ENCODE measurements at regions not wholly inside any gene's neighbourhood (a gene's known extent, or its start where the extent isn't known, plus 50 kb on each side); places are given as distances from the start of the nearest gene placed in this dataset.
A peak's percentile ranks its signal among the peaks of the same experiment; 100 is the strongest.
"Not testable (repeated sequence)": the region's sequence is repeated elsewhere in the genome, so short reads cannot be mapped to it uniquely, and the experiment has no call there.

DNA sequence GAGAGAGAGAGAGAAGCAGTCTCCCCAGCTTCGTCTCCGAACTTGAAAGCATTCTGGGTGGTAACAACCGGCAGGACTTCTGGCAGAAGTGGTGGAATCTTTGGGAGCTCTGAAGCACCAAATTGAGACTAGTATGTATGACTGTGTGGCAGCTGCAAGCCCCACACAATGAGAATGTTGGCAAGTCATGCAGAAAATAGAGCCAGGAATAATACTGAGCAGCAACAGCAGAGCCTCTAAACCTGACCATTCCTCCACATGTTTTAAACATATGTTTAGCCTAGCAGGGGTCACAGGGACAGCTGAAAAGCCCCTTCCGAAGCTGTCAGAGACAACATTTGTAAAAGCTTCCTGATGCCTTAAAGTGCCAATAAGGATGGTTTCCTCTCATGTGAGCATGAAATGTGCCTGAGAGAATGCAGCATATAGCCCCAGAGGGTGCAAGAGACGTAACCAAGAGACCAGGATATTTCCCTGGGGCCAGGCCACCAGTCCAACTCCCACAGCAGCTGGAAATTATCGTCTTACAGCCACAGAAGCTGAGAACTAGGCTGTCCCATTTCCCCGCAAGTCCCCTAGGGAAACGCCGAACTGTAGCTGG, 178.6 kb upstream of the CCDC54 start:
- FAIRE-seq, result no peak
- no peak for DNase-seq (ENCODE audit: low spot score)

- FAIRE-seq (no peak), DNase-seq (ENCODE audit: low spot score) (no peak)
Measured at GRCh38 chr3:107201146-107201545, 176.1 kb upstream of the CCDC54 start.

- not testable (repeated sequence) for DNase-seq (ENCODE audit: low spot score); FAIRE-seq
Measured at GRCh38 chr3:107202885-107203284, 174.4 kb upstream of the CCDC54 start.

GRCh38 chr3:107204121-107204520, 173.1 kb upstream of the CCDC54 start:
- FAIRE-seq (no peak), DNase-seq (ENCODE audit: low spot score) (no peak)

DNA sequence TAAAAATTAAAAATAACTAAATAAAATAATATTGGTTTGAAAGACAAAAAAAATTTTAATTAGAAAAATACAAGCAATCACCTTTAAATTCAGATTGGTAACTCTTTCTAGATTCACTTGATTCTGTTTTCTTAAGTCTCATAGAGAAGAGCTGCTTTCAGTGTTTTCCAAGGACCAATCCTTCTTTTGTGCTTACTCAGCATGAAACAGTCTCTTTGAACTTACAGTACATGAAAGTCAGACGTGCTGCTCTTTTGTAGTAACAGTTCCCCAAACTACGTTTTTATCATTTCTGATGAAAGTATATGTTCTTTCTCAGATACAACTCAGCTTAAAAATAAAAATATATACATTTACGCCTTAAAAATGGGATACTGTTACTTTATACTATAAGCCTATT, 171.9 kb upstream of the CCDC54 start:
- FAIRE-seq, result no peak
- DNase-seq (ENCODE audit: low spot score), result no peak

DNA sequence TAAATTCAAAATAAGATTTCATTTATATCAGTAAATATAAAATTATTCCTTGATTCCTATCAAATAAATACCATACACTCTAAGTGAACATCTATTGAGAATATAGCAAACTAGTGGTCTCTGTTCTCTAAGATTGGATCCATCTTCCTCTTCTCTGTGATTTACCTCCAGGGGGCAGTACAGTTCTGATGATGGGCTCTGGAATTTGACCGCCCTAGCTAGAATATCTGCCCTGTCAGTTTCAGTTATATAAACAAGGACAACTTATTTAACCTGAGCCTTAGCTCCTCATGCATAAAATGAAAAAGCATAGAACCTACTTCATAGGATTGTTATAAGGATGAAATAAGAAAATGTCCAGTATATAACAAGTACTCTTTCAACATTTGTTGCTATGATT, 171.1 kb upstream of the CCDC54 start:
- DNase-seq (ENCODE audit: low spot score) (peak; percentile 27), FAIRE-seq (no peak)

- no peak for FAIRE-seq
Measured at GRCh38 chr3:107206945-107207344, 170.3 kb upstream of the CCDC54 start.

DNA sequence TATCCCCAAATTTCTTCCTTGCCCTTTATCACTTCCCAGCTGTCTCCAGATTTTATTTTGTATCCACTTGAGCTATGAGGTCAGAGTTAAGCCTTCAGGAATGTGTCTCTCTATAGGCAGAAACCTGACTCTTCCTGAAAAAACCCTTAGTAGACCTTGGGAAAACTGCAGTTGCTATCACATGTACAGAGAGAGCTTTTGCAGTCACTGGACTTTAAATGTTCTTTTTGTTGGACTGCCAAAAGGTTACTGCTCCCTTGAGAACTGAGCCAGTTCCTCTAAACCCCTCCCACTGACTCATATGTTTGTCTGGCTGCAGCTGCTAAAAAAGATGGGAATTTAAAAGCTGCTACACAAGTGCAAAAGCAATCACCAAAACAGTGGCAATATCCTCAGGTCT, 169.1 kb upstream of the CCDC54 start:
- DNase-seq (ENCODE audit: low spot score) (peak; percentile 83), FAIRE-seq (peak; percentile 69)

More at GRCh38 chr3:107206945-107207344, 170.3 kb upstream of the CCDC54 start:
- no peak for DNase-seq (ENCODE audit: low spot score)

GRCh38 chr3:107208796-107209195, 168.4 kb upstream of the CCDC54 start:
- DNase-seq (ENCODE audit: low spot score) (no peak), FAIRE-seq (peak; percentile 67)

DNA sequence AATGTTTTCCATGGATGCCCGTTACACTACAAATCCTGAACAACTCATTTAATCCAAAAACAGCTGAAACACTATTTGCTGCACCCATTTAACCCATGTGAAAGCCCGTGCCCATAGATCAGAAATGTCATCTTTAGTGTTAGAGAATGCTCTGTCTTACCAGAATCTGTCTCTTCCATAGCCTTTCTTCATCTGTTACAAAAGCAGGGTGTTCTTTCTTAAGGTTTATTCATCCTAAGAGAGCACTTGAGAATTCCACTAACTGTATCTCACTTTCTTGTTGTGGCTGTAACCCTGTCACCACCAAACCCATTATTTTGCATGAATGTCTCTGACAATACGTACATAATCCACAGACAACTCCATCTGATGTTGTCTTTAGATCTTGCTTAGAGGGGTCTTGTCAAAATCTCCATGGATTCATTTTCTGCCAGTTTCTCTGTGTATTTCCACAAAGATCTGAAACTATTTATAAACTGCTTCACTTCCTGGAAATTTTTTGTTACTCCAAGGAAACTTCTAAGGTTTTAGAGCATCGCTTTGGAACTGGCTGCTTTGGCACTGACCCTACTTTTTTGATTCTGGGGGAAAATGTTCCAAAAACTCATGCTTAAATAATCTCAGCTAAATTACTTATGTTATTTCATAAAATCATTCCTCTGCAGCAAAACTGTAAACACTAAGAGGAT, 167.8 kb upstream of the CCDC54 start:
- FAIRE-seq (no peak), DNase-seq (ENCODE audit: low spot score) (no peak)

DNA sequence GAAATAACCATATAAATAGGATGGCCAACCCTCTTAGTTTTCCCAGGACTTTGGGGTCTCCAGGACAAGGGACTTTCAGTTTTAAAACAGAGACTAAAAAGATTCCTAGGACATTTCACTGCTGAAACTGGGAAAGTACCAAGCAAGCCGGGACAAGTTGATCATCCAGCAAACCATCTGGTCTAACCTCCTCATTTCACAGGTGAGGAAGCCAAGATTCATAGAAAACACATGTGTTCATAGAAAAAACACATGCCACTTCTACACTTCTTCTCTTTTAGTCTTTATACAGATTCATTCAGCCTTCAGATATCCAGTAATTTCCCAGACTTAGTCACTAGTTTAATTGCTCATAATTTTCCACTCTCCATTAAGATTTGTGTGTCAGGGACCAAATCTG, 165.6 kb upstream of the CCDC54 start:
- no peak for DNase-seq (ENCODE audit: low spot score)

DNA sequence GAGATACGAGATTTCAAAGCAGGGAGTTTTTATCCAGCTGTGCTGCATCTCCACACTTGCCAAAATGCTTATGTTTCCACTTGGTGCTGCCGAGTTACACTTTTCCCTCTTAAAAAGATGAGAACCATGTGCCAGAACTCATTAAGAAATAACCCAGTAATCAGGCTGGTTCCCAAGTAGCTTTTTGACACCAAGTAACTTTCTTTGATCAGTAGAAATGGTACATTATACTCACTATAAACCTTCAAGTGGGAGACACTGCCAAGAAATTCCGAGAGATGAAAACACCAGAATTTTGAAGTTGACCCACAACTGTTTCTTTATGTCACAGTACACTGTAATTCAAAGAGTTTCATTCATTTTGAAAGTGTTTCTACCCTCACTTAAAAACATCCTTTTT, 164.6 kb upstream of the CCDC54 start:
- DNase-seq (ENCODE audit: low spot score), result no peak
- no peak for FAIRE-seq

More for the DNA sequence above, 165.6 kb upstream of the CCDC54 start:
- FAIRE-seq, result no peak

GRCh38 chr3:107213044-107213669, 164.1 kb upstream of the CCDC54 start:
- FAIRE-seq (no peak), DNase-seq (ENCODE audit: low spot score) (no peak)

DNA sequence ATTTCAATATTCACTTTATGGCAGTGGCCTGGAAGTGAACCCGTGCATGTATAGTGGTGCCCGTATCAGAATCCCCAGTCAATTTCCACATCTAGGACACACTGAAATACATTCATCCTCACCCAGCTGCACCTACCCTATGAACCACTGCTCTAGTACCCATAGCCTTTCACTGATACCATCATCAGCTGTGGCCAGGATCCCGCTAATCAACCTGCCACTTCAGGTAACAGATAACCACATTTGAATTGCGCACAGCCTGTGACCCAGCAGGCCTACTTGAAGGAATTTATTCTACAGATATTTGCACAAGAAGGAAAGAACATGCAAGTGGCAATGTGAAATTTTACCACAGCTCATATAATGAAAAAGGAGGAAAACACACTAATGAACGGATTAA, 161.0 kb upstream of the CCDC54 start:
- FAIRE-seq (peak; percentile 67), DNase-seq (ENCODE audit: low spot score) (peak; percentile 27)

GRCh38 chr3:107216711-107217110, 160.5 kb upstream of the CCDC54 start:
- peak; percentile 5 for FAIRE-seq
- peak; percentile 80 for DNase-seq (ENCODE audit: low spot score)

DNA sequence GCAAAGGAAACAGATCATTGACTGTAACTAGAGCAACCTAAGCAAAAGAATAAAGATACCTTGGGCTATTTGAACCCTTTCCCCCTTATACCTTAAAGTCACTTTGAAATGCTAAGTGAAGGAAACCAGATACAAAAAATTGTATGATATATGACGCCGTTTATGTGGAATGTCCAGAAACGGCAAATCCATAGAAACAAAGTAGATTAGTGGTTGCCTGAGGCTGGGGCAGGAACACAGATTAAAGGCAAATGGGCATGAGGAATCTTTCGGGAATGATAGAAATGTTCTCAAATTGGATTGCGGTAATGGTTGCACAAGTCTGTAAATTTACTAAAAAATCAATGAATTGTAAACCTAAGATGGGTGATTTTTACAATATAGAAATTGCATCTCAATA, 160.1 kb upstream of the CCDC54 start:
- DNase-seq (ENCODE audit: low spot score) (peak; percentile 50), FAIRE-seq (no peak)

- FAIRE-seq (peak; percentile 55), DNase-seq (ENCODE audit: low spot score) (no peak)
Measured at GRCh38 chr3:107218864-107219269, 158.4 kb upstream of the CCDC54 start.

GRCh38 chr3:107220538-107220937, 156.7 kb upstream of the CCDC54 start:
- FAIRE-seq (no peak), DNase-seq (ENCODE audit: low spot score) (no peak)

DNA sequence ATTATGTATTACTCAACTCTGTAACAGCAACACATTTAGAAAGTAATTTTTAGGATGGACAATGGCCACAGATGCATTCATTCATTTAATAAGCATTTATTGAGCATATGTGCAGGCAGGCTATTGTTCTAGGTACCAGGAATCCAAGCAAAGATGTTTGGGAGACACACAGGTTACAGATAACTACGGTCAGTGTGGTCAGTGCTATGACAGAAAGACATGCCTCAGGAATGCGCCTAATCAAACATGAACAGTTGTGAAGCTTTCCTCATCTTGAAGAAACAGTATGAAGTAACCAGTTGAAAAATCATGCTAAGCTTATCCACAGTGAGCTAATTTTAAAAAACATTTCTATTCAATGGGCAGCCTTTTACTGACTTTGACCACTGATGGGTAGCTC, 155.4 kb upstream of the CCDC54 start:
- FAIRE-seq (no peak), DNase-seq (ENCODE audit: low spot score) (peak; percentile 31)

DNA sequence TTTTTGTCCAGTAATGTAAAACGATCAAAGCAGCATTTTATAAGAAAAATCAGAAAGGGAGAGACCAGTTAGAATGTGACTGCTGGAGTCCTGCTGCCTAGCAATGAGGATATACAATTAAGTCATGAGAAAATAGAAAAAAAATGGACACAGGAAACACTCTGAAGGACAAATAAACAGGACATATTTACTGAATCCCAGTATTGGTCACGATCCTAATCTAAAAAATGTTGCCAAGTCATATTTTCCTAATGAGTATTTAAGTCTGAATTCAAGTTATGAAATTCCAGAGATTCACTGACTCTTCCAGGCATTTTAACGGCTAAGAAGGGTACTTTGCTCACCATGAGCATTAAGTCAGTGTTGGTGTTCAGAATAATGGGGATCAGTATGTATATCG, 154.3 kb upstream of the CCDC54 start:
- no peak for DNase-seq (ENCODE audit: low spot score)
- no peak for FAIRE-seq

DNA sequence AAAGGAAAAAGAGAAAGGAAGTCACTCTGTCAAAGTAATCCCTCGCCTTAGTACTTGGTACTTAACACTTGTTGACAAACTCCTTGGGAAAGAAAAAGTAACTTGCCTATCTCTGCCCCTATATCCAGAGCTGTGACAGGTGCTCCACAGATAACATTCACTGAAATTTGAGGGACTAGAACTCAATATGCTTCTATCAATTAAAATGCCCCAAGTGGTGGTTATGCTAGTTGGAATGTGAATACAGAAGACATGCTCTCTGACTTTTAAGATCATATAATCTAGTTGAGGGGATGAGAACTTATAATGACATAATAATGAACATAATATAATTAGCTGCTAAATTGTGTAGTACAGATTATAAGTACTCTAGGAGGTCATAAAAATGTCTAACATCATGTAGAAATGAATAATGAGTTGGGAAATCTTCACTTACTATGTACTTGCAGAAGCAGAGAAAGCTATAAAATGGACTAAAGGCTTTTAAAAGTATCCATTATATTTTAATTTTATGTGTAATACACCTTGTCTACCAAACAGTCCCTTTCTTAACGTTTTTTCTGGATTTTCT, 153.1 kb upstream of the CCDC54 start:
- DNase-seq (ENCODE audit: low spot score) (no peak), FAIRE-seq (no peak)

- FAIRE-seq (peak; percentile 63), DNase-seq (ENCODE audit: low spot score) (no peak)
Measured at GRCh38 chr3:107227091-107227490, 150.1 kb upstream of the CCDC54 start.

All from urothelium cell line (cell line).